ENCODE measurements at regions not wholly inside any gene's neighbourhood (a gene's known extent, or its start where the extent isn't known, plus 50 kb on each side); places are given as distances from the start of the nearest gene placed in this dataset.
"Not testable (repeated sequence)": the region's sequence is repeated elsewhere in the genome, so short reads cannot be mapped to it uniquely, and the experiment has no call there.

DNA sequence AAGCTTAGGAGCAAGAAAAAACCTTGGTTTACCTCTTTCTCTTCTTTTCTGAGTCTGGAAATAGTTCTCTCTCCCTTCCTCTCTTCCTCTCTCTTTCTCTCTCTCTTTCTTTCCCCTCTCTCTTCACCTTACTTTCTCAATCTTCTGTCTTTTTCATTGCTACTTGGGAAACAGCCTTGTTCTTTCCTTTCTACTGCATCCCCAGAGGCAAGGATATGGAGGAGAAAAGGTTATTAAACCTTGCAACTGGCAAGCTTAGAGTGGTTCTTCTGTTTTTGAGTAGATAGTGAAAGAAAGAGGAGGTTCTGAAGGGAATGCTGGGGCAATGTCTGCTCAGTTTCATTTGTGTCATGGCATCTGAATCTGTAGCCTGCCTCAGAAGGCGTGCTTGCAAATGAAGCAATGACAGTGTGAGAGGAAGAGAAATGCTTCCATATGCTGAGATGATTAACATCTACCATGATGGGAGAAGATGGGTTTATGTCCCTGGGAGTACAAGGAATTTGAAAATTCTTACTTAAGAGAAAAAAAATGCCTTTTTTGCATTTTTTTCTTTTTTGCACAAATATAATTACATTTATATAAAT, 190.6 kb downstream of the CEP135 start:
- Mint-ChIP-seq H3K4me1 (no peaks in the 10 kb centered on the region), H3K9me3 (no peaks in the 10 kb centered on the region), H3K4me3 (no peak overlapping the region), H3K27ac (no peak overlapping the region), H3K36me3 (ENCODE audit: low read depth) (no peaks in the 10 kb centered on the region), H3K27me3 (peaks cover 10% of the 10 kb centered on the region)
- ChIA-PET POLR2A (no interaction called here), CTCF (no interaction called here)
- DNase-seq, result no peak

DNA sequence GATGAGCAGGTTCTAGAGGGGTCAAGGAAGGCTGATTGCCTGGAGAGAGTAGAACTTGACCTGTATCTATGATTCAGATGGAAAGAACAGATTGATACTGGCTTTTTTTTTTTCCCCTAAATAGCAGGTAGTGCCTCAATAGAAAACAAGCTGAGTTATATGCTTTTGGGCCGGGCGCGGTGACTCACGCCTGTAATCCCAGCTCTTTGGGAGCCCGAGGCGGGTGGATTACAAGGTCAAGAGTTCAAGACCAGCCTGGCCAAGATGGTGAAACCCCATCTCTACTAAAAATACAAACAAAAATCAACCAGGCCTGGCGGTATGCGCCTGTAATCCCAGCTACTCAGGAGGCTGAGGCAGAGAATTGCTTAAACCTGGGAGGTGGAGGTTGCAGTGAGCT, 186.1 kb downstream of the CEP135 start:
- POLR2A ChIA-PET, result interaction anchor here (0.6 kb wide), 1 partner anchor 29 kb away, joined by 3 read pairs; no protein-coding TSS in a partner anchor
- H3K36me3 Mint-ChIP-seq (ENCODE audit: low read depth); H3K9me3 Mint-ChIP-seq; H3K27ac Mint-ChIP-seq; H3K4me1 Mint-ChIP-seq; CTCF ChIA-PET; DNase-seq; H3K4me3 Mint-ChIP-seq; H3K27me3 Mint-ChIP-seq: not testable (repeated sequence)

DNA sequence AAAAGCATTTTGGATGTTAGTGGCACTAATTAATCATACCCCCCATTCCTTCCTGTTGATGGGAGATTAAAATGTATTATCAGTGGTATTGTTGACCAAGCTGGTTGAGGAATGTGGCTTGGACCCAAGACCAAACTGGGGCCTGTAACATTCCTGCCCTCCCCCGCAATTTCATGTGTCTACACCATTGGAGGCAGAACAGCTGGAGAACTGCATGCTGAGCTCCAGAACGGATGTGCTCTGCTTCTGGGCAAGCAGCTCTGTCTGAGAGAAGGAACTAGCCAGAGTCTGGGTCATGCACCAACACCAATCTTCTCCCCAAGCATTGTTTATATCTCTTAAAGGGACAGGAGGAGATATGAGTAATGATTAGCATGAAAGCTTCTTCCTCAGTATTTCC, 185.5 kb downstream of the CEP135 start:
- Mint-ChIP-seq H3K4me1 (no peaks in the 10 kb centered on the region), H3K27ac (no peak overlapping the region), H3K36me3 (ENCODE audit: low read depth) (no peaks in the 10 kb centered on the region), H3K4me3 (no peak overlapping the region), H3K9me3 (no peaks in the 10 kb centered on the region), H3K27me3 (peaks cover 5% of the 10 kb centered on the region)
- CTCF ChIA-PET, result no interaction called here
- no peak for DNase-seq
- POLR2A ChIA-PET, result no interaction called here

DNA sequence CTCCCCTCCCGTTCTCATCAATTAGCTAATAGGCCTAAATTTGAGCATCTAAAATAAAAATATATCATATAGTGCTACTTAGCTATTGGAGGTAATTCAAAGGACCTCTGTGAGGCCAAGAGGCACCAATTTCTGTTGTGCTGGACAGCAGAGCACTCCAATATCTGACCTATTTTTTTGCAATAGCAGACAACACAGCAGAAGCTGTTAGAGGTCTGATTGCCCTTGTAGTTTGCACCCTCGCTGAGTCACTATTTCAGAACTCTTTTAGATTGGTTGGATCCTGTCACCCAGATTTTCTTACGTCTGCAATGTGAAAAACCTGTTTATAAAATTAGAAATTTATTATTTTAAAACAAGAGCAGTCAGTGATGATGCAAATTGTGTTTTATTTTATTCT, 184.1 kb downstream of the CEP135 start:
- H3K36me3 Mint-ChIP-seq (ENCODE audit: low read depth), result no peaks in the 10 kb centered on the region

DNA sequence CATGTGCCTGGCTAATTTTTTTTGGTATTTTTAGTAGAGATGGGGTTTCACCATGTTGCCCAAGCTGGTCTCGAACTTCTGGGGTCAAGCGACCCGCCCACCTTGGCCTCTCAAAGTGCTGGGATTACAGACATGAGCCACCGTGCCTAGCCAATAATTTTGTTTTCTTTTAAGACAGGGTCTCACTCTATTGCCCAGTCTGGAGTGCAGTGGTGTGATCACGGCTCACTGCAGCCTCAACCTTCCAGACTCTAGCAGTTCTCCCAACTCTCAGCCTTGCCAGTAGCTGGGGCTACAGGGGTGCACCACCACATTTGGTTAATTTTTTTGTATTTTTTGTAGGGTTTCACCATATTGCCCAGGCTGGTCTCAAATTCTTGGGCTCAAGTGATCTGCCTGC, 183.4 kb downstream of the CEP135 start:
- CTCF ChIA-PET, result not testable (repeated sequence)

More for the DNA sequence above, 184.1 kb downstream of the CEP135 start:
- Mint-ChIP-seq H3K27ac (no peak overlapping the region), H3K9me3 (no peaks in the 10 kb centered on the region), H3K4me3 (no peak overlapping the region), H3K27me3 (peaks cover 8% of the 10 kb centered on the region), H3K4me1 (no peaks in the 10 kb centered on the region)
- CTCF ChIA-PET, result no interaction called here
- POLR2A ChIA-PET, result no interaction called here
- no peak for DNase-seq

DNA sequence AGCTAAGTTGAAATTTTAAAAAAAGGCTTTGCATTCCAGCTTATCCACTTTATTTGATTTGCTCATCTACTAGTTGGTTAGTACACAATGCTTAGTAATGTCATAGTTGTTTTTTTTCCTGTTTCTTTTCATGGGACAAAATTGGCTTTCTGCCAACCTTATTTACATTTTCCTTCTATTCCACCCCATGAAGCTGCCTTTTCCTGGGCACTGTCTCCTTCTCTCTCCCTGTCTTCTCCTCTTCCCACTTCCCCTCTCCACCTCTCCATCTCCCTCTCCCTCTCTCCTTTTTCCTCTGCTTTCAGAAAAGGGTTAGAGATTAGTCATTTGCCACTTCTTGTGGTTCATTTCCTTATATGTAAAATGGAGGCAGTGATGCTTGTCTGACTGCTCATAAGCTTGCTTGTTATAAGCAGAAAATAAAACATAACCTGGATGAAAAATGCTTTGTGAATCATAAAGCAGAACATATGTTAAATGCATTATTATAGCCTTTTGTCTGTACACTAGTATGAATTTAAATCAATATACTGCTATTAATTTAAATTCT, 181.9 kb downstream of the CEP135 start:
- H3K4me3 Mint-ChIP-seq, result no peak overlapping the region
- peaks cover 12% of the 10 kb centered on the region for H3K27me3 Mint-ChIP-seq
- no peaks in the 10 kb centered on the region for H3K36me3 Mint-ChIP-seq (ENCODE audit: low read depth)
- ChIA-PET CTCF (interaction anchor here (1.5 kb wide), 1 partner anchor 182 kb away, joined by 5 read pairs; the partner anchor contains the start of gene CEP135), POLR2A (no interaction called here)
- no peak overlapping the region for H3K27ac Mint-ChIP-seq
- DNase-seq, result no peak
- no peaks in the 10 kb centered on the region for H3K4me1 Mint-ChIP-seq
- H3K9me3 Mint-ChIP-seq, result no peaks in the 10 kb centered on the region

More for the DNA sequence above, 183.4 kb downstream of the CEP135 start:
- H3K4me3 Mint-ChIP-seq; H3K9me3 Mint-ChIP-seq; H3K27ac Mint-ChIP-seq; DNase-seq; H3K27me3 Mint-ChIP-seq; H3K4me1 Mint-ChIP-seq; POLR2A ChIA-PET; H3K36me3 Mint-ChIP-seq (ENCODE audit: low read depth): not testable (repeated sequence)

DNA sequence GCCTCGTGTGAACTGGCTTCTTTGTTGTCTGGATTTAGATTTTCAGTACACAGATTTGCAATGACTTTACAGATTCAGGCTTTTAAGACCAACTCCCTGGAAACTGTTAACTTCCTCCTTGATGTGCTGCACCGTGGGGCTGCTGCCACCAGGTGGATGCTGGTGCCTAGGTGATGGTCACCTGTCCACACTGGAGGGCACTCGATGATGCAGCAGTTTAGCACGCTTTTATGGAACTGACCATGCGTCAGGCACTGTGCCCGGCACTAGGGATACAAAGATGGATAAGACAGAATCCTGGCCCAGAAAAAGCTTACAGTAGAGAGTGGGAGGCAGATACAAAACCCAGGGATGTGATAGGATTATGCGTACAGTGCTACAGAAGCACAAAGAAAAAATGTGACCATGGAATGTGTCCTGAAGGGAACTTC, 180.7 kb downstream of the CEP135 start:
- Mint-ChIP-seq H3K27ac (no peak overlapping the region), H3K27me3 (peaks cover 12% of the 10 kb centered on the region), H3K4me3 (no peak overlapping the region), H3K4me1 (no peaks in the 10 kb centered on the region), H3K36me3 (ENCODE audit: low read depth) (no peaks in the 10 kb centered on the region), H3K9me3 (no peaks in the 10 kb centered on the region)
- DNase-seq, result peak; percentile 18
- CTCF ChIA-PET, result interaction anchor here (0.9 to 1.5 kb wide), 2 partner anchors 172 to 181 kb away, joined by 4 to 5 read pairs; partner anchors contain the start of gene CEP135
- POLR2A ChIA-PET, result no interaction called here

DNA sequence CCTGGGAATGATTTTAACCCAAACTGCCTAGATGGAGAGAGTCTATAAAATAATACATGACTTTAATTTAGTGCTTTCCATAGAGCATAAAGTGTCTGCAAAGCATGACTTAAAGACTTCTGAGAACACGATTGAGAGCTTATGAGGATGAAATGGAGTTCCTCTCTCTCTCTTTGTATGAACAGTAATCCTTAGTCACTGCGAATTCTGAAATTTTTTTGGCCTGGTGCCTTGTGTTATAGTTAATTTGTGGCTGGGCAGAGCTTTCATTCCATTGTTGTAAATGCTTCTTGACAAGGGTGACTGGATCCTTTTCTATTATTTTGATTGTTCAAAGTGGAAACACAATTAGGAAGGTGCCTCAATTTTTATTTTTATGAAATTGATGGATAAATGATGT, 179.5 kb downstream of the CEP135 start:
- Mint-ChIP-seq H3K27me3 (peaks cover 11% of the 10 kb centered on the region), H3K27ac (no peak overlapping the region), H3K36me3 (ENCODE audit: low read depth) (no peaks in the 10 kb centered on the region), H3K9me3 (no peaks in the 10 kb centered on the region), H3K4me3 (no peak overlapping the region), H3K4me1 (no peaks in the 10 kb centered on the region)
- ChIA-PET POLR2A (no interaction called here), CTCF (no interaction called here)
- no peak for DNase-seq

DNA sequence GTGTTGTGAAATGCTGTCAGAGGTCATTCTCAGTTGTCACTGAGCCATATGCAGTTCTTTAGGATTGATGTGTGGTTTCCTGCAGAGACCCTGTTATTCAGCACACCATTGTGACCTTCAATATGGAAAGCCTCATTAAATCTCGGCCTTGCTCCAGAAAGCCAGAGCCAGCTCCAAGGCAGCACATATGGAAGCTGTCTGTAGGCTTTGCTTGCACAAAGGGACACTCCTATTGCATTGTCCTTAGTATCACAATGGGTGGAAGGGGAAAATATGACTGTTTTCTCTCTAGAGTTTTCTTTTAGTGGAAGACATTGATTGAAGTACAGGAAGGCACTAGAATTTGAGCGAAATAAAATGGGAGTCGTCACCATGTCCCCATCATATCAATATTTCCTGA, 179.0 kb downstream of the CEP135 start:
- Mint-ChIP-seq H3K4me1 (no peaks in the 10 kb centered on the region), H3K27ac (no peak overlapping the region), H3K4me3 (no peak overlapping the region), H3K36me3 (ENCODE audit: low read depth) (no peaks in the 10 kb centered on the region), H3K9me3 (no peaks in the 10 kb centered on the region), H3K27me3 (peaks cover 11% of the 10 kb centered on the region)
- ChIA-PET CTCF (no interaction called here), POLR2A (no interaction called here)
- DNase-seq, result no peak

DNA sequence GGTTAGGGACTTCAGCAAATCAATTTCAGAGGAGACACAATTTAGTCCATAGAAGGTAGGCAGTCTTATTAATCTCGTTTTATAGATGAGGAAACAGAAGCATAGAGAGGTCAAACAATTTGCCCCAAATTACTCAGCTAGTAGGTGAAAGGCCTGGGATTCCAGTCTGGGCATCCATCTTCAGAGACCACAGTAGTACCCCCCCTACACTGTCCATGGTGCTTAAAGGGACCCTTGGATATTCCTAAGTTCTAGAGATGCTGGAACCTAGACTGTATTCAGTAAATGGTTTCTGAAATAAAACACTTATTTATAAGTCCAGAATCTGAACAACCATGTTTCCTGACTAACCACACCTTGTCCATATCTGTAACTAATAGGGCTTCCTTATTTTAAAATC, 174.8 kb downstream of the CEP135 start:
- CTCF ChIA-PET, result no interaction called here
- no peak overlapping the region for H3K4me3 Mint-ChIP-seq

DNA sequence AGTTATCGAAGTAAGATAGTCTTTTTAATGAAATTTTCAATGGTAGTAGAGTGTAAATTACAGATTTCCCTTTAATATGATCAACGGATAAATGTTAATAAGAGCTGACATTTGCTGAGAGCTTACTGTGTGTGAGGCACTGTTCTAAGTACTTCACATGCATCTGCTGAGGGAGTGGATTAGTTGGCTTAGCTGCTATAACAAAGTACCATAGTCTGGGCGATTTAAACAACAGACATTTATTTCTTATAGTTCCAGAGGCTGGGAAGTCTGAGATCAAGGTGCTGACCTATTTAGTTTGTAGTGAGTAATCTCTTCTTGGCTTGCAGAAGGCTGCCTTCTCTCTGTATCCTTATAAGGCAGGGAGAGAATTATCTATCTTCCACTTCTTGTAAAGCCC, 174.3 kb downstream of the CEP135 start:
- Mint-ChIP-seq H3K4me1 (no peaks in the 10 kb centered on the region), H3K27me3 (peaks cover 17% of the 10 kb centered on the region), H3K4me3 (no peak overlapping the region), H3K9me3 (no peaks in the 10 kb centered on the region), H3K27ac (no peak overlapping the region), H3K36me3 (ENCODE audit: low read depth) (no peaks in the 10 kb centered on the region)
- ChIA-PET POLR2A (no interaction called here), CTCF (no interaction called here)
- DNase-seq, result no peak

More for the DNA sequence above, 174.8 kb downstream of the CEP135 start:
- no peak for DNase-seq
- no peaks in the 10 kb centered on the region for H3K4me1 Mint-ChIP-seq
- H3K27ac Mint-ChIP-seq, result no peak overlapping the region
- H3K36me3 Mint-ChIP-seq (ENCODE audit: low read depth), result no peaks in the 10 kb centered on the region
- POLR2A ChIA-PET, result no interaction called here
- H3K9me3 Mint-ChIP-seq, result no peaks in the 10 kb centered on the region
- peaks cover 20% of the 10 kb centered on the region for H3K27me3 Mint-ChIP-seq

DNA sequence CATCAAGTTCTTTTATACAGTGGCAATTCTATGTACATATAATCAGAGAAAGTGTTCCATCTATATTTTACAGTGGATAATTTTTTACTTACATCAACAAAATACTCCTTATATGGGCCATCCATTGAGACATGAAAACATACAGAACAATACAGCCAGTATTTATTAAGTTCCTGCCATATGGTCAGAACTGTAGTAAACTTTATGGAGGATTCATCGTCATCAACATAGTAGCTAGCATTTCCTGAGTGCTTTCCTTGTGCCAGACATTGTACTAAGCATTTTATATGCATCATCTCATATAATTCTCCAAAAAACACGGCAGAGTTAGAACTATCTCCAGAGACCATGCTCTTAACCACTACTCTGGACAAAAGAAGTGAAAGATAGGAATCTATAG, 170.1 kb downstream of the CEP135 start:
- Mint-ChIP-seq H3K4me1 (no peaks in the 10 kb centered on the region), H3K27me3 (peaks cover 12% of the 10 kb centered on the region), H3K4me3 (no peak overlapping the region), H3K9me3 (no peaks in the 10 kb centered on the region), H3K27ac (no peak overlapping the region), H3K36me3 (ENCODE audit: low read depth) (no peaks in the 10 kb centered on the region)
- POLR2A ChIA-PET, result no interaction called here
- no peak for DNase-seq
- CTCF ChIA-PET, result no interaction called here

DNA sequence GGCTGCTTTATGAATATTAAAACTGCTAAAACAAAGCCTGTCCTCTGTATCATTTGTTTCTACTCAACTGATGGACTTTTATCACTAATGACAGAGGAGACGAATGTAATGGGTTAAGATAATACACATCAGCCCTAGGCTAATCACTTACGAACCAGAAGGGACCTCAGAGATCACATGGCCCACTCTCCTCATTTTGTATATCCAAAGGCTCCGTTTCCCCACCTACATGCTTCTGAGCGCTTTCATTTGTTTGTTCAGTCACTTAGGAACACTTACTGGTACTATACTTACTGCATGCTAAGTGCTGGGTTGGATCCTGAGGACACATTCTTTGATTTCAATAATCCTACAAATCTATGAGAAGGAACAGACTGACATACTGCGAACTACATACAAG, 169.3 kb downstream of the CEP135 start:
- peaks cover 12% of the 10 kb centered on the region for H3K27me3 Mint-ChIP-seq
- ChIA-PET CTCF (no interaction called here), POLR2A (no interaction called here)
- H3K4me1 Mint-ChIP-seq, result no peaks in the 10 kb centered on the region
- no peaks in the 10 kb centered on the region for H3K9me3 Mint-ChIP-seq
- no peak for DNase-seq
- no peaks in the 10 kb centered on the region for H3K36me3 Mint-ChIP-seq (ENCODE audit: low read depth)
- H3K4me3 Mint-ChIP-seq, result no peak overlapping the region
- no peak overlapping the region for H3K27ac Mint-ChIP-seq

DNA sequence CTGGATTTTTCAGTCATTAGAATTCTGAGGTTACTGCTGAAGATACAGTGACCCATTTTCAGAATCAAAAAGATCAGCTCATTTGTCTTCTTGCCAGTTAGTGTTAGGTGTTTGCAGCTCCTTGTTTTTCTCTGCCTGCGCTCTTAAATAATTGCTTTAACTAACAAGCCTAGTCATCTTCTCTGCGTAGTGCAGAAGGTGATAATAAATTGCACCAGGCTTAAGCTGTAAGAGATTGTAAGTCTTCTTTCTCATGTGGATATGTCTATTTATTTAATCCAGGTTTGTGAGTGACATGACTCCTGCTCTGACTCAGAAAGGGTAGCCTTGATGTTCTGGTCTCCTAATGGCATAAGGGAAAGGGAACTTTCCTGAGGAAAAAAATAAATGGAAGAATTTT, 167.2 kb downstream of the CEP135 start:
- POLR2A ChIA-PET, result no interaction called here
- no peaks in the 10 kb centered on the region for H3K36me3 Mint-ChIP-seq (ENCODE audit: low read depth)
- no peaks in the 10 kb centered on the region for H3K4me1 Mint-ChIP-seq
- no peak for DNase-seq
- no peak overlapping the region for H3K27ac Mint-ChIP-seq
- peaks cover 9% of the 10 kb centered on the region for H3K27me3 Mint-ChIP-seq
- H3K4me3 Mint-ChIP-seq, result no peak overlapping the region
- no peaks in the 10 kb centered on the region for H3K9me3 Mint-ChIP-seq
- CTCF ChIA-PET, result no interaction called here

Data from activated CD4-positive, alpha-beta memory T cell treated with anti-CD3 and anti-CD28 coated beads, Interleukin-2, amount 10 ng/mL, durations not matched to agents 7 days and 5 days (primary cell).